Endothelial cell of umbilical vein (primary cell): ENCODE measurements at regions not wholly inside any gene's neighbourhood (a gene's known extent, or its start where the extent isn't known, plus 50 kb on each side); places are given as distances from the start of the nearest gene placed in this dataset.

Experiments used
- BruUV-seq: library from RNA; stranded (reverse); fragments of 400-500 nt; replicated peaks from 2 replicates; lab custom pipeline; 2021; lab: Mats Ljungman, UMichigan
- CTCF ChIA-PET: fragments of 300-600, 350-600 bp; sonication (Branson Sonifier 250); formaldehyde crosslinking; loops from one replicate; lab custom pipeline; 2021; ENCODE audit warnings: antibody characterized with exemption, inconsistent platforms; lab: Charles Lee
- POLR2A ChIA-PET: fragments of 300-600, 350-600 bp; sonication (Branson Sonifier 250); formaldehyde crosslinking; loops from one replicate; lab custom pipeline; 2021; ENCODE audit warnings: antibody characterized with exemption, inconsistent platforms; lab: Charles Lee
- DNase-seq: peaks from one replicate; pipeline ENCODE4 v3.0.0-alpha.2; 2011; ENCODE audit warnings: low read depth, low spot score
- FAIRE-seq: peaks from 2 replicates; lab custom pipeline; 2011; peaks lifted over from hg19 to GRCh38; lab: Jason Lieb, UNC
- H2AFZ ChIP-seq: 2 replicates; pipeline ENCODE4 v1.6.0; 2012; ENCODE audit warnings: low read depth, low read length, control low read depth, inconsistent platforms
- H3K27ac ChIP-seq: 2 replicates; pipeline ENCODE4 v1.5.1; 2011; ENCODE audit warnings: low read depth, mild to moderate bottlenecking, control low read depth, low read length, moderate library complexity; ENCODE audit not compliant: insufficient read depth
- H3K27me3 ChIP-seq, 2 experiments: 2 replicates each; pipeline versions ENCODE4 v1.6.0 to v1.6.1; 2011; ENCODE audit warnings: low read length in 2 of 2, mixed read lengths in 1 of 2; ENCODE audit not compliant: control insufficient read depth in 2 of 2, insufficient read depth in 2 of 2
- H3K36me3 ChIP-seq, 2 experiments: 2 replicates in 1 of 2; 3 replicates in 1 of 2; pipeline ENCODE4 v1.5.1; 2011; ENCODE audit warnings: low read length in 2 of 2, mild to moderate bottlenecking in 1 of 2, moderate library complexity in 1 of 2; ENCODE audit not compliant: control insufficient read depth in 2 of 2, insufficient read depth in 2 of 2; ENCODE audit errors: extremely low read depth in 1 of 2
- H3K4me1 ChIP-seq: 3 replicates; pipeline ENCODE4 v1.5.1; 2011; ENCODE audit warnings: mild to moderate bottlenecking, low read length; ENCODE audit not compliant: control insufficient read depth, insufficient read depth; ENCODE audit errors: extremely low read depth
- H3K4me2 ChIP-seq: 2 replicates; pipeline ENCODE4 v1.6.1; 2011; ENCODE audit warnings: low read length, control low read depth, mixed read lengths; ENCODE audit not compliant: insufficient read depth
- H3K4me3 ChIP-seq, 3 experiments: fragments of 200-600 bp in 1 of 3; sonication (generic), shearing (Covaris generic) in 1 of 3; replicated peaks in 1 of 3; 2 replicates each; pipeline ENCODE4 v1.5.1; 2011 to 2016; ENCODE audit warnings: control low read depth in 3 of 3, low read length in 3 of 3, mild to moderate bottlenecking in 2 of 3, inconsistent platforms in 1 of 3, low read depth in 1 of 3, moderate library complexity in 1 of 3; ENCODE audit not compliant: insufficient read depth in 1 of 3
- H3K79me2 ChIP-seq: 2 replicates; pipeline ENCODE4 v1.6.0; 2012; ENCODE audit warnings: low read length, inconsistent platforms; ENCODE audit not compliant: control insufficient read depth, insufficient read depth
- H3K9ac ChIP-seq: replicated peaks from 2 replicates; pipeline ENCODE3; 2011; ENCODE audit warnings: low read length, control low read depth; ENCODE audit not compliant: insufficient read depth; ENCODE audit errors: extremely low read depth
- H3K9me1 ChIP-seq: replicated peaks from 3 replicates; pipeline ENCODE4 v1.6.0; 2011; ENCODE audit warnings: mild to moderate bottlenecking, low read length; ENCODE audit not compliant: control insufficient read depth, insufficient read depth; ENCODE audit errors: extremely low read depth
- H3K9me3 ChIP-seq: replicated peaks from 2 replicates; pipeline ENCODE4 v1.5.1; 2012; ENCODE audit warnings: low read length, inconsistent platforms; ENCODE audit not compliant: control insufficient read depth, insufficient read depth
- H4K20me1 ChIP-seq: replicated peaks from 2 replicates; pipeline ENCODE3; 2011; ENCODE audit warnings: mild to moderate bottlenecking, low read length; ENCODE audit not compliant: control insufficient read depth, insufficient read depth; ENCODE audit errors: extremely low read depth
- EZH2 ChIP-seq: IDR thresholded peaks from 2 replicates; pipeline ENCODE4 v1.6.1; 2012; ENCODE audit warnings: borderline replicate concordance, low read depth, mild to moderate bottlenecking, moderate library complexity, low read length, inconsistent platforms; ENCODE audit not compliant: severe bottlenecking
- MAX ChIP-seq: IDR thresholded peaks from 2 replicates; pipeline ENCODE4 v1.6.1; 2011; ENCODE audit not compliant: insufficient read depth, insufficient read length
- POLR2A ChIP-seq: IDR thresholded peaks from 2 replicates; pipeline ENCODE4 v1.6.1; 2012; ENCODE audit warnings: low read depth, mild to moderate bottlenecking, control low read depth, low read length
- dilution Hi-C: fragments of 300-500 bp; cut with MboI; formaldehyde crosslinking; loops from one replicate; pipeline ENCODE4 v1.15.0; 2019; ENCODE audit warnings: low sequenced_read_pairs; ENCODE audit not compliant: extremely low pct_ligation_motif_present
- intact Hi-C: fragments of 100-400 bp; cut with micrococcal nuclease; formaldehyde crosslinking; loops from one replicate; pipeline ENCODE4 v1.10.0; 2022

DNA sequence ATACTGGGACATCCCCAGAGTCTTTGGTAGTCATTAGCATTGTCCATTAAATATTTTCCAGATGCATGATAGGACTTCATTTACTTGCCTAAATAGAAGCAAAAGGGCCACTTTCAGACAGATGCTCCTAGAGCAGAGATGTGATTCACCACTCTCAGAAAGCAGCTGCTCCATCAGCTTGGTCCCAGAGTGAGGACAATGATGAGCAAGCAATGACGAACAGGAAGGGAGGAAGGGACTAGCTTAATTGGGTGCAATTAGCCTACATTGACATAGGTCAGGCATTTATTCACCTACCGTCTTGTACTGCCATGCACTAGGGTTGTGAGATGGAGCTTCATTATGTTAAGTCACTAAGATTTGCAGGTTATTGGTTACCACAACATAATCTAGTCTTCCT lies 85.1 kb upstream of the PLXNA2 start:
- ChIA-PET CTCF (no interaction called here), POLR2A (no interaction called here)
- no peak overlapping the region for H2AFZ ChIP-seq
- no peak for TF ChIP-seq POLR2A
- no peak for TF ChIP-seq MAX
- TF ChIP-seq EZH2, result no peak
- H3K27ac ChIP-seq, result no peak overlapping the region
- FAIRE-seq (no peak), DNase-seq (no peak)
- no peaks in the 10 kb centered on the region for H3K4me1 ChIP-seq
- H3K36me3 ChIP-seq, result no peaks in the 10 kb centered on the region
- H3K79me2 ChIP-seq, result no peaks in the 10 kb centered on the region
- H4K20me1 ChIP-seq, result no peaks in the 10 kb centered on the region
- intact Hi-C loops (no loop called here), dilution Hi-C loops (no loop called here)
- peaks cover 0 to 6% of the 10 kb centered on the region in 2 experiments for H3K27me3 ChIP-seq
- no peak overlapping the region for H3K9ac ChIP-seq
- no peaks in the 10 kb centered on the region for H3K9me1 ChIP-seq
- no peak overlapping the region for H3K4me2 ChIP-seq
- H3K9me3 ChIP-seq, result no peaks in the 10 kb centered on the region
- no TSS peak for BruUV-seq
- H3K4me3 ChIP-seq, result no peak overlapping the region

GRCh38 chr1:208332036-208332773 lies 88.0 kb upstream of the PLXNA2 start:
- CTCF ChIA-PET, result interaction anchor here (0.6 kb wide), 1 partner anchor 19 kb away, joined by 3 read pairs; no protein-coding TSS in a partner anchor
- TF ChIP-seq POLR2A, result no peak
- no peaks in the 10 kb centered on the region for H4K20me1 ChIP-seq
- dilution Hi-C loops, result no loop called here
- no peaks in the 10 kb centered on the region for H3K9me1 ChIP-seq
- H3K27me3 ChIP-seq, result peaks cover 0 to 6% of the 10 kb centered on the region in 2 experiments
- no peak overlapping the region for H3K27ac ChIP-seq
- no peak overlapping the region for H2AFZ ChIP-seq
- H3K9ac ChIP-seq, result no peak overlapping the region
- H3K9me3 ChIP-seq, result no peaks in the 10 kb centered on the region
- FAIRE-seq, result no peak
- H3K36me3 ChIP-seq, result no peaks in the 10 kb centered on the region
- no peak for DNase-seq
- intact Hi-C loops, result no loop called here
- H3K79me2 ChIP-seq, result no peaks in the 10 kb centered on the region
- no peak overlapping the region for H3K4me3 ChIP-seq
- no TSS peak for BruUV-seq
- H3K4me2 ChIP-seq, result no peak overlapping the region
- POLR2A ChIA-PET, result no interaction called here
- H3K4me1 ChIP-seq, result no peaks in the 10 kb centered on the region
